GM23338 (cell line): ENCODE measurements at regions not wholly inside any gene's neighbourhood (a gene's known extent, or its start where the extent isn't known, plus 50 kb on each side); places are given as distances from the start of the nearest gene placed in this dataset.

ENCODE experiments used
- ATAC-seq: fragments of 200-7000 bp; cut with Tn5 transposase; 3 replicates; pipeline ENCODE4 v1.9.1; 2020
- DNase-seq: peaks from one replicate; pipeline ENCODE4 v3.0.0-alpha.2; 2015; ENCODE audit warnings: low spot score
- H2AFZ ChIP-seq: fragments of 200-600 bp; sonication (generic); 2 replicates; pipeline ENCODE4 v1.8.0; 2016; ENCODE audit warnings: antibody characterized with exemption, mild to moderate bottlenecking, moderate library complexity
- H3F3A ChIP-seq: fragments of 200-600 bp; sonication (generic); replicated peaks from 2 replicates; pipeline ENCODE4 v1.8.0; 2017; ENCODE audit warnings: antibody characterized with exemption, mixed run types, low read depth
- H3K27ac ChIP-seq: fragments of 200-600 bp; sonication (generic); 2 replicates; pipeline ENCODE4 v1.6.1; 2016; ENCODE audit warnings: low read depth
- H3K27me3 ChIP-seq: fragments of 200-600 bp; sonication (generic); 2 replicates; pipeline ENCODE4 v1.8.0; 2016; ENCODE audit warnings: mild to moderate bottlenecking, mixed run types, moderate library complexity; ENCODE audit not compliant: insufficient read depth
- H3K36me3 ChIP-seq: fragments of 200-600 bp; sonication (generic); 2 replicates; pipeline ENCODE4 v1.8.0; 2016; ENCODE audit warnings: mild to moderate bottlenecking; ENCODE audit not compliant: insufficient read depth
- H3K4me1 ChIP-seq: fragments of 200-600 bp; sonication (generic); 2 replicates; pipeline ENCODE4 v1.8.0; 2016; ENCODE audit warnings: mild to moderate bottlenecking, moderate library complexity; ENCODE audit not compliant: insufficient read depth
- H3K4me2 ChIP-seq: fragments of 200-600 bp; sonication (generic); 2 replicates; pipeline ENCODE4 v1.7.1; 2017; ENCODE audit warnings: mixed run types
- H3K4me3 ChIP-seq: fragments of 200-600 bp; sonication (generic); 2 replicates; pipeline ENCODE4 v1.6.1; 2016; ENCODE audit warnings: mixed run types
- H3K79me2 ChIP-seq: fragments of 200-600 bp; sonication (generic); replicated peaks from 2 replicates; pipeline ENCODE4 v1.8.0; 2017; ENCODE audit warnings: mild to moderate bottlenecking; ENCODE audit not compliant: insufficient read depth
- H3K9me2 ChIP-seq: fragments of 200-600 bp; sonication (generic); 2 replicates; pipeline ENCODE4 v1.8.0; 2017; ENCODE audit not compliant: insufficient read depth
- H4K20me1 ChIP-seq: fragments of 200-600 bp; sonication (generic); replicated peaks from 2 replicates; pipeline ENCODE4 v1.8.0; 2017; ENCODE audit warnings: mild to moderate bottlenecking; ENCODE audit not compliant: insufficient read depth
- H3K27ac Mint-ChIP-seq: 2 replicates; pipeline ENCODE4 v1.8.0; 2020; ENCODE audit warnings: inconsistent platforms, mild to moderate bottlenecking, moderate library complexity, mixed read lengths
- H3K27me3 Mint-ChIP-seq: 3 replicates; pipeline ENCODE4 v1.8.0; 2022; ENCODE audit warnings: low read depth, mild to moderate bottlenecking, moderate library complexity, mixed read lengths, inconsistent platforms; ENCODE audit not compliant: insufficient read depth, poor library complexity
- H3K36me3 Mint-ChIP-seq: 3 replicates; pipeline ENCODE4 v1.8.0; 2021; ENCODE audit warnings: low read depth, mild to moderate bottlenecking, inconsistent platforms, moderate library complexity, mixed read lengths
- H3K4me1 Mint-ChIP-seq: 3 replicates; pipeline ENCODE4 v1.8.0; 2020; ENCODE audit warnings: mild to moderate bottlenecking, inconsistent platforms, mixed read lengths
- H3K4me3 Mint-ChIP-seq: 3 replicates; pipeline ENCODE4 v1.8.0; 2021; ENCODE audit warnings: moderate library complexity, mild to moderate bottlenecking, inconsistent platforms, mixed read lengths
- H3K9me3 Mint-ChIP-seq: 3 replicates; pipeline ENCODE4 v1.8.0; 2020; ENCODE audit warnings: moderate library complexity, mild to moderate bottlenecking, inconsistent platforms, mixed read lengths
- EZH2 ChIP-seq: fragments of 200-600 bp; sonication (generic); IDR thresholded peaks from one replicate; pipeline ENCODE4 v1.8.0; 2017; ENCODE audit warnings: antibody characterized with exemption, mild to moderate bottlenecking, low read depth; ENCODE audit not compliant: unreplicated experiment
- EZH2phosphoT487 ChIP-seq: fragments of 200-600 bp; sonication (generic); IDR thresholded peaks from one replicate; pipeline ENCODE4 v1.8.1; 2018; ENCODE audit warnings: antibody characterized with exemption; ENCODE audit not compliant: unreplicated experiment
- JUNB ChIP-seq: IDR thresholded peaks from one replicate; pipeline ENCODE4 v1.6.1; 2016; ENCODE audit warnings: antibody characterized with exemption; ENCODE audit not compliant: unreplicated experiment
- NANOG ChIP-seq: IDR thresholded peaks from 2 replicates; pipeline ENCODE4 v1.6.1; 2016; ENCODE audit warnings: antibody characterized with exemption, borderline replicate concordance
- POLR2AphosphoS5 ChIP-seq: IDR thresholded peaks from 2 replicates; pipeline ENCODE4 v1.6.1; 2016; ENCODE audit warnings: antibody characterized with exemption, low read depth
- STAT1 ChIP-seq: IDR thresholded peaks from one replicate; pipeline ENCODE4 v1.6.1; 2016; ENCODE audit warnings: antibody characterized with exemption; ENCODE audit not compliant: unreplicated experiment
- ZNF114 ChIP-seq: fragments of 250-450 bp; sonication (Bioruptor Pico); IDR thresholded peaks from 2 replicates; pipeline ENCODE4 v1.5.0; 2020; ENCODE audit warnings: mild to moderate bottlenecking, moderate library complexity
- ZNF331 ChIP-seq: fragments of 250-450 bp; sonication (Bioruptor Pico); IDR thresholded peaks from 2 replicates; pipeline ENCODE4 v1.5.0; 2020; ENCODE audit warnings: low read depth, mild to moderate bottlenecking, moderate library complexity
- TF ChIP-seq, protein P1 (sequence below): IDR thresholded peaks from one replicate; pipeline ENCODE4 v1.6.1; 2018; ENCODE audit warnings: antibody characterized with exemption; ENCODE audit not compliant: unreplicated experiment

DNA sequence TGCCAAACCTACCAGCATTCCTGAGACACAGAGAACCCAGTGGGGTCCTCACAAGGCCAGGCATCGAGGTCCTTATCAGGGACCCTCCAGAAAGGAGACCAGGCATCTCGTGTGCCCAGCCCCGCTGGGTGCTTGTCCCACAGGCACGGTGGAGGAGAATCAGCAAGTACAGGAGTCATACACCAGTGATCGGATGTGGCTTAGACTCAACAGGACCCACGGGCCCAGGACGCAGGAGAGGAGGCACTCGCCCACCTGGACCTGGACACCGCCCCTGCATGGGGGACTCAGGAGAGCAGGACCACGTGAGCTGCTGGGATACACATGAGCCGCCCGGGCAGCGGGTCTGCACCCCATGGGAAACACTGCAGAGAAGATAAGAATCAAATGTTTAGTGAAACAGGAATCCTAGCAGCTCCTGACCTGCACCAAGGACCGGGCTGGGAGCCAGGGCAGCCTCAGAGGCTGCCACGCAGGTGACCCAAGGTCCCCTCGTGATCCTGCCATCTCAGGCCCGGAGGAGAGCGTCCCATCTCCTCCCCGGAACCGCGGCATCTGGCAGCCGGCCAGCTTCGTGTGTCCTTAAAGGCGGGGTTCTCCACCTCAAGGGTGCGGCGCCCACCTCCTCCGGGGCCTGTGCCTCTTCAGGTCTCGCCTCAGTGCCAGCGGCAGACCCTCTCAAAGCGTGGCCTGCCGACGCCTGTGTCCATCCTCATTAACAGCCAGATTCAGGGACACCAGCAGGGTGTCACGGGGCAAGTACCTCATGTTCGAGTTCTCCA, 59.2 kb downstream of the FOXL3 start:
- Histone ChIP-seq H3K36me3 (no peaks in the 10 kb centered on the region), H3K4me3 (no peak overlapping the region), H3K27me3 (no peaks in the 10 kb centered on the region), H3K4me1 (no peaks in the 10 kb centered on the region), H2AFZ (no peak overlapping the region), H4K20me1 (no peaks in the 10 kb centered on the region), H3K27ac (no peak overlapping the region), H3K9me2 (no peaks in the 10 kb centered on the region), H3F3A (no peaks in the 10 kb centered on the region), H3K4me2 (no peak overlapping the region), H3K79me2 (no peaks in the 10 kb centered on the region)
- ATAC-seq (no peak), DNase-seq (no peak)
- Mint-ChIP-seq H3K4me3 (no peak overlapping the region), H3K9me3 (peaks cover 9% of the 10 kb centered on the region; the same call in 2 of the 3 replicates), H3K36me3 (peaks cover 3% of the 10 kb centered on the region; the same call in 1 of the 3 replicates), H3K27me3 (peaks cover 11% of the 10 kb centered on the region), H3K4me1 (no peaks in the 10 kb centered on the region), H3K27ac (no peak overlapping the region)
- TF ChIP-seq EZH2phosphoT487 (no peak), NANOG (no peak), STAT1 (no peak), EZH2 (no peak), ZNF114 (CRISPR knock-in tag) (no peak)
- TF ChIP-seq, protein P1, sequence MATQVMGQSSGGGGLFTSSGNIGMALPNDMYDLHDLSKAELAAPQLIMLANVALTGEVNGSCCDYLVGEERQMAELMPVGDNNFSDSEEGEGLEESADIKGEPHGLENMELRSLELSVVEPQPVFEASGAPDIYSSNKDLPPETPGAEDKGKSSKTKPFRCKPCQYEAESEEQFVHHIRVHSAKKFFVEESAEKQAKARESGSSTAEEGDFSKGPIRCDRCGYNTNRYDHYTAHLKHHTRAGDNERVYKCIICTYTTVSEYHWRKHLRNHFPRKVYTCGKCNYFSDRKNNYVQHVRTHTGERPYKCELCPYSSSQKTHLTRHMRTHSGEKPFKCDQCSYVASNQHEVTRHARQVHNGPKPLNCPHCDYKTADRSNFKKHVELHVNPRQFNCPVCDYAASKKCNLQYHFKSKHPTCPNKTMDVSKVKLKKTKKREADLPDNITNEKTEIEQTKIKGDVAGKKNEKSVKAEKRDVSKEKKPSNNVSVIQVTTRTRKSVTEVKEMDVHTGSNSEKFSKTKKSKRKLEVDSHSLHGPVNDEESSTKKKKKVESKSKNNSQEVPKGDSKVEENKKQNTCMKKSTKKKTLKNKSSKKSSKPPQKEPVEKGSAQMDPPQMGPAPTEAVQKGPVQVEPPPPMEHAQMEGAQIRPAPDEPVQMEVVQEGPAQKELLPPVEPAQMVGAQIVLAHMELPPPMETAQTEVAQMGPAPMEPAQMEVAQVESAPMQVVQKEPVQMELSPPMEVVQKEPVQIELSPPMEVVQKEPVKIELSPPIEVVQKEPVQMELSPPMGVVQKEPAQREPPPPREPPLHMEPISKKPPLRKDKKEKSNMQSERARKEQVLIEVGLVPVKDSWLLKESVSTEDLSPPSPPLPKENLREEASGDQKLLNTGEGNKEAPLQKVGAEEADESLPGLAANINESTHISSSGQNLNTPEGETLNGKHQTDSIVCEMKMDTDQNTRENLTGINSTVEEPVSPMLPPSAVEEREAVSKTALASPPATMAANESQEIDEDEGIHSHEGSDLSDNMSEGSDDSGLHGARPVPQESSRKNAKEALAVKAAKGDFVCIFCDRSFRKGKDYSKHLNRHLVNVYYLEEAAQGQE = no peak

DNA sequence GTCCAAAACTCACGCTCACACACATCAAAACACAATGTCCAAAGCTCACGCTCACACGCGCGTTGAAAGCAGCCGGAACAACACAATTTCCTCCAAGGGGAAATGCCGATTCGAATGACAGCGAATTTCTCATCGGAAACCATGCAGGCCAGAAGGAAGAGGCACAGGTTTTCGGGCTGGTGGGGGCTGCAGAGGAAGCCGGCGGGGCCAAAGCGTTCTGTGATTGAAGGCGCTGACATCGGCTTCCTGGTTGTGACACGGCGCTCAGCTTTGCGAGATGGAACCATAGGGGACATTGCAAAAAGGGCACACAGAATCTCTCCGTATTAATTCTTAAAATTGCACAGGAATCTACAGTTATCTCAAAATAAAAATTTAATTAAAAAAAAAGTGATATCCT, 61.3 kb downstream of the FOXL3 start:
- Mint-ChIP-seq H3K27ac (no peak overlapping the region), H3K36me3 (no peaks in the 10 kb centered on the region), H3K4me3 (no peak overlapping the region), H3K9me3 (peaks cover 4% of the 10 kb centered on the region; the same call in 2 of the 3 replicates), H3K4me1 (no peaks in the 10 kb centered on the region), H3K27me3 (peaks cover 9% of the 10 kb centered on the region)
- H3K4me3 ChIP-seq = no peak overlapping the region
- DNase-seq (no peak), ATAC-seq (no peak)
- H3K4me1 ChIP-seq = no peaks in the 10 kb centered on the region
- no peaks in the 10 kb centered on the region for H3K79me2 ChIP-seq
- no peaks in the 10 kb centered on the region for H4K20me1 ChIP-seq
- H3F3A ChIP-seq = no peaks in the 10 kb centered on the region
- no peak overlapping the region for H3K27ac ChIP-seq
- no peak overlapping the region; the same call in 1 of the 2 replicates for H2AFZ ChIP-seq
- H3K9me2 ChIP-seq = no peaks in the 10 kb centered on the region
- H3K4me2 ChIP-seq = no peak overlapping the region
- H3K36me3 ChIP-seq = no peaks in the 10 kb centered on the region
- no peaks in the 10 kb centered on the region for H3K27me3 ChIP-seq
- TF ChIP-seq NANOG (no peak), EZH2phosphoT487 (no peak), JUNB (no peak), EZH2 (no peak), ZNF331 (CRISPR knock-in tag) (no peak), ZNF114 (CRISPR knock-in tag) (no peak), POLR2AphosphoS5 (no peak), STAT1 (no peak)
- TF ChIP-seq, protein P1 = no peak
